ENCODE measurements at regions not wholly inside any gene's neighbourhood (a gene's known extent, or its start where the extent isn't known, plus 50 kb on each side); places are given as distances from the start of the nearest gene placed in this dataset.
"Not testable (repeated sequence)": the region's sequence is repeated elsewhere in the genome, so short reads cannot be mapped to it uniquely, and the experiment has no call there.

DNA sequence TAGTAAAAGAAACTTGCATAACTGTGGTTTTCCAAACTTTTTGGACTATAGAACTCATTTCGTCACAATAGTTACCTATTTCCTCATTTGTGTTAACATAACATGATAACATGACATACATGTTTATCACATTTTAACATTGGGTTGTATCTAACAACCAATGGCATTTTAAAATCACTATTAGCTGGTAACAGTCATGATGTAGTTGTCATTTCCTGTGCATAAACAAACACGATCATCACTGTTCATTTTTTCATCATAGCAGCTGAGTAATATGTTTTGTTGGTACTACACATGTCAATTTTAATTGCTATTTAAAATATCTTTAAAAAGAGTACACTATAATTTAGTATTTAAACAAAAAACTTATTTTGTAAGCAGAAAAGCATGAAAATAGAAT is 402.4 kb downstream of the SATB2 start:
- H3K4me3 Mint-ChIP-seq, result no peak overlapping the region
- H3K36me3 Mint-ChIP-seq (ENCODE audit: low read depth), result no peaks in the 10 kb centered on the region
- no peak for DNase-seq
- ChIA-PET CTCF (no interaction called here), POLR2A (no interaction called here)
- no peak overlapping the region for H3K27ac Mint-ChIP-seq
- H3K4me1 Mint-ChIP-seq (ENCODE audit: low read depth), result no peaks in the 10 kb centered on the region
- no peak for ATAC-seq
- intact Hi-C loops (cut with micrococcal nuclease), result no loop called here
- H3K9me3 Mint-ChIP-seq, result no peaks in the 10 kb centered on the region
- no peak for TF ChIP-seq CTCF (IDR thresholded peaks at IDR 0.05)
- no peaks in the 10 kb centered on the region for H3K27me3 Mint-ChIP-seq

DNA sequence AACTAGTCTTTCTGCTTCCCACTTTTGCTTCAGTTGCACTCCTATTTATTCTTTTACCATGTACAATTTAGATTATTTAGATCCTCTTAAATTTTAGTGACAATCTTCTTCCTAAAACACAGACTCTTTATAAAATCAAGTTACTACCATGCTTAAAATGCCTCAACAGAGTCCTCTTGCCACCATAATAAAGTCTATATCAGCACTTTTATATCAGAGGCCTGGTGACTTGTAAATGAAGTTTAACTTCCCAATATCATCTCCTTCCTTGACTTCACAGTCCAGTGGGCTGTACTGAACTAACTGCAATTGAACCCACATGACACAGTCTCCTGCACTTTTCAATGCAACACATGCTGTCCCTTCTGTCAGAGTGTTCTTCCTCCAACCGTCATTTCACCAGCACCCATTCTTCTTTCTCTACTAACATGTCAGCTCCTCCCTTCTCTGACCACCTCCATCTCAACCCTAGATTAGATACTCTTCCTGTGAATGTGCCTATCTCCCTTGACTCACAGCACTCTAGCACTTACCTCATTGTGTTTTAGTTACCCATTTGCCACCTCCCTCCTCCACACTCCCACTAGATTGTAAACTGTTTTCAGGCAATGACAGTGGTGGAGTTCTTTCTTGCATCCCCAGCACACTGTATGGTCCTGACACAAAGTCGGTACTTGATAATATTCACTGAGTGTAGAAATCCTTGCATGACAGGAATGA is 414.9 kb downstream of the SATB2 start:
- no peak overlapping the region for H3K27ac Mint-ChIP-seq
- no peaks in the 10 kb centered on the region for H3K27me3 Mint-ChIP-seq
- intact Hi-C loops (cut with micrococcal nuclease), result no loop called here
- no peaks in the 10 kb centered on the region for H3K9me3 Mint-ChIP-seq
- POLR2A ChIA-PET, result no interaction called here
- no peak for ATAC-seq
- no peak for DNase-seq
- no peaks in the 10 kb centered on the region for H3K4me1 Mint-ChIP-seq (ENCODE audit: low read depth)
- no peaks in the 10 kb centered on the region for H3K36me3 Mint-ChIP-seq (ENCODE audit: low read depth)
- H3K4me3 Mint-ChIP-seq, result no peak overlapping the region
- CTCF ChIA-PET, result no interaction called here
- no peak for TF ChIP-seq CTCF (IDR thresholded peaks at IDR 0.05)

- H3K4me3 Mint-ChIP-seq, result no peak overlapping the region
- TF ChIP-seq CTCF (IDR thresholded peaks at IDR 0.05), result peak; percentile 11
- H3K27ac Mint-ChIP-seq, result no peak overlapping the region
- H3K4me1 Mint-ChIP-seq (ENCODE audit: low read depth), result no peaks in the 10 kb centered on the region
- DNase-seq (no peak), ATAC-seq (no peak)
- H3K36me3 Mint-ChIP-seq (ENCODE audit: low read depth), result no peaks in the 10 kb centered on the region
- ChIA-PET CTCF (no interaction called here), POLR2A (no interaction called here)
- H3K9me3 Mint-ChIP-seq, result peaks cover 2% of the 10 kb centered on the region
- no peaks in the 10 kb centered on the region for H3K27me3 Mint-ChIP-seq
- intact Hi-C loops (cut with micrococcal nuclease), result no loop called here
These were observed 417.2 kb downstream of the SATB2 start for GRCh38 chr2:199040522-199040921.

DNA sequence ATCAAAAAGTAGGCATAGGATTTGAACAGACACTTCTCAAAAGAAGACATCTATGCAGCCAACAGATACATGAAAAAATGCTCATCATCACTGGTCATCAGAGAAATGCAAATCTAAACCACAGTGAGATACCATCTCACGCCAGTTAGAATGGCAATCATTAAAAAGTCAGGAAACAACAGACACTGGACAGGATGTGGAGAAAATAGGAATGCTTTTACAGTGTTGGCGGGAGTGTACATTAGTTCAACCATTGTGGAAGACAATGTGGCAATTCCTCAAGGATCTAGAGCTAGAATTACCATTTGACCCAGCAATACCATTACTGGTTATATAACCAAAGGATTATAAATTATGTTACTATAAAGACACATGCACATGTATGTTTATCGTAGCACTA is 424.0 kb downstream of the SATB2 start:
- H3K27me3 Mint-ChIP-seq; CTCF ChIA-PET; H3K36me3 Mint-ChIP-seq (ENCODE audit: low read depth); intact Hi-C loops (cut with micrococcal nuclease); POLR2A ChIA-PET; H3K4me1 Mint-ChIP-seq (ENCODE audit: low read depth); H3K4me3 Mint-ChIP-seq; H3K27ac Mint-ChIP-seq; DNase-seq; ATAC-seq: not testable (repeated sequence)
- H3K9me3 Mint-ChIP-seq, result peaks cover 12% of the 10 kb centered on the region

DNA sequence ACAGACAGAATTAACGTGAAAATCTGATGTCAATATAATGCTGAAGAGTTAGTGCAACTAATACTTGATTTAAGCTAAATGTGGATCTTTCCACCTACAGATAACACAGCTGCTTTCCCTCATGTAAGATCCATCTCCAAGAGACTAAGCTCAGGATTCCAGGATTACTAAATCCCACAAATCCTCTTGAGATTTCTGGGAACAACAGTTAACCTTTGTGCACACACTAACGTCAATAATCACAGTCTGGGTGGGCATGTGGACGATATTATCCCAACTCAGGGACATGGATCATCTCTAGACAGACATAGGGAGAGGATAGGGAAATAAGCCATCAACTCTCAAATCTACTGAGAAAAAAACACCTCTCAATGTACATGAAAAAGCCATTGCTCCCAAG is 432.6 kb downstream of the SATB2 start:
- DNase-seq (no peak), ATAC-seq (no peak)
- intact Hi-C loops (cut with micrococcal nuclease), result no loop called here
- Mint-ChIP-seq H3K4me1 (ENCODE audit: low read depth) (no peaks in the 10 kb centered on the region), H3K27me3 (no peaks in the 10 kb centered on the region), H3K9me3 (peaks cover 1% of the 10 kb centered on the region), H3K27ac (no peak overlapping the region), H3K4me3 (no peak overlapping the region), H3K36me3 (ENCODE audit: low read depth) (no peaks in the 10 kb centered on the region)
- CTCF ChIA-PET, result no interaction called here
- no peak for TF ChIP-seq CTCF (IDR thresholded peaks at IDR 0.05)
- POLR2A ChIA-PET, result no interaction called here

GRCh38 chr2:199024224-199024623 is 433.5 kb downstream of the SATB2 start:
- no peak for ATAC-seq
- no peak for DNase-seq
- H3K4me1 Mint-ChIP-seq (ENCODE audit: low read depth), result no peaks in the 10 kb centered on the region
- TF ChIP-seq CTCF (IDR thresholded peaks at IDR 0.05), result no peak
- no peaks in the 10 kb centered on the region for H3K27me3 Mint-ChIP-seq
- H3K9me3 Mint-ChIP-seq, result peaks cover 1% of the 10 kb centered on the region
- POLR2A ChIA-PET, result no interaction called here
- no peak overlapping the region for H3K27ac Mint-ChIP-seq
- no peak overlapping the region for H3K4me3 Mint-ChIP-seq
- no peaks in the 10 kb centered on the region for H3K36me3 Mint-ChIP-seq (ENCODE audit: low read depth)
- CTCF ChIA-PET, result no interaction called here
- intact Hi-C loops (cut with micrococcal nuclease), result no loop called here

Measured in activated CD8-positive, alpha-beta T cell treated with anti-CD3 and anti-CD28 coated beads for 36 hours (primary cell).